VCaP (cell line): ENCODE measurements at regions not wholly inside any gene's neighbourhood (a gene's known extent, or its start where the extent isn't known, plus 50 kb on each side); places are given as distances from the start of the nearest gene placed in this dataset.
"Not testable (repeated sequence)": the region's sequence is repeated elsewhere in the genome, so short reads cannot be mapped to it uniquely, and the experiment has no call there.

ENCODE experiments used
- H3K27ac ChIP-seq: fragments of 450-650 bp; 2 replicates; pipeline ENCODE4 v1.5.1; 2017
- CTCF ChIP-seq: fragments of 450-650 bp; conservative IDR thresholded peaks from 2 replicates; pipeline ENCODE4 v1.5.1; 2017; ENCODE audit warnings: mild to moderate bottlenecking, moderate library complexity

DNA sequence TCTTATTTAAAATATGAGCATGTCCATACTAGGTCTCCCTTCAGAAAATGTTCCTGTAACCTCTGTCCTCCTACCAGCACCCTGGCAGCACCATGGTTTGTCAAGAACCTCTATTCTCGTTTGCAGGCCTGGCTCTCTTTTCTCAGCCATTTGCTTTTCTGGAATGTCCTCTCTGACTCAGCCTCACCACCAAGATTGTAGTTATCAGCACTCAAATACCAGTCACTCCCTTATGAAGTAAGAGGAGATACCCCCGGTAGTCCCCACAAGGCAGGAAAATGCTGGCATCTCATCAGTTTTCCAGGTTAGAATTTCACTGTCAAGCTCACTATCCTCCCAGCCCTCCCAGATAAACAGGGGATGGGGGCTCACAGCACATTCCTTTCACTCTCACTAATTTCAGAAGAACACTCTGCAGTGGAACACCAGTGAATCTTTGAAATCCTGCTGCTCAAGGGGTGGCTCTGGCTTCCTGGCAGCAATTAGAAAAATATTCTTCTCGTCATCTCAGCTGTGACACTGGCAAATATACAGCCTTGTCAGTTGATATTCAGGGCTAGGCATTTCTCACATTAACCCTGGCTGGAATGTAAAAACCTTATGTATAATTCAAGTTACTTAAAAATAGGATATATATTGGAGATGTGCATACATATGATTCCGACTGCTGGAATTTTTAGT, 129.2 kb downstream of the TBX18 start:
- no peak for TF ChIP-seq CTCF
- H3K27ac ChIP-seq, result no peak overlapping the region

DNA sequence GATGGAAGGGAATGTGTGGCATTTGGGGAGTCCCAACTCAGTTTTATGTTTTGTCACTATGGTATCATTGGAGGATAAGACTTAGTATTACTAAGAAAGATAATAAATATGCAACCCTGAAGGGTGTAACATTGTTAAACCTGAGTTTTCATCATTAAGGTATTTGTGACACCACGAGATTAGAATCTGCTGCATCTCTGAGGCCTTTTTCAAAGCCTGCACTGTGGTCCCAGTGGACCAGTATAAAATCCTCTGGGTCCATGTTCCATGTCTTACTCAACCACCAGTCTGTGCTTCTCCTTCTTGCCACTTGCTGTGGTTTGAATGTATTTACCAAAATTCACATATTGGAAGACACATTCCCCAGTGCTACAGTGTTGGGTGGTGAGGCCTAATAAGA, 130.6 kb downstream of the TBX18 start:
- no peak for TF ChIP-seq CTCF
- H3K27ac ChIP-seq, result no peak overlapping the region

- H3K27ac ChIP-seq, result not testable (repeated sequence)
Measured at GRCh38 chr6:84626527-84626926, 137.9 kb downstream of the TBX18 start.

GRCh38 chr6:84625506-84625905, 138.9 kb downstream of the TBX18 start:
- TF ChIP-seq CTCF, result no peak
- H3K27ac ChIP-seq, result no peak overlapping the region

- TF ChIP-seq CTCF, result no peak
- no peak overlapping the region for H3K27ac ChIP-seq
Measured at GRCh38 chr6:84623956-84624680, 140.3 kb downstream of the TBX18 start.

DNA sequence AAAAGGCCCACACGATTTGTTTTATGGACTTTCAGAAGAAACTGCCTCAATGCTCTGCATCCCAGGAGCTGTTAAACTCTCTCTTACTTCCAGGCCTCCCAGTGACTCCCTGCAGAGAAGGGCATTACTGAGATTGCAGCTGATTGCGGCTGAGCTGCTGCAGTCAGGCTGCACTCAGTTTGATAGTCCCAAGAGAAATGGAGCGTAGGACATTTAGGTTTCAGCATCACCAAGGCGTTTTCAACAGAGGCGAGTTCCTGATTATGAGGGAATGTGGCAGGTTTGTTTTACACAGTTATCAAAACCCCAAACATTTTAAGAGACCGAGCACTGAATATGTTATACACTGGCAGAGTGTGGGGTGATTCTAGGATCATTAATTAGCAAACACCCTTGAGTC, 145.6 kb downstream of the TBX18 start:
- TF ChIP-seq CTCF, result no peak
- H3K27ac ChIP-seq, result no peak overlapping the region

DNA sequence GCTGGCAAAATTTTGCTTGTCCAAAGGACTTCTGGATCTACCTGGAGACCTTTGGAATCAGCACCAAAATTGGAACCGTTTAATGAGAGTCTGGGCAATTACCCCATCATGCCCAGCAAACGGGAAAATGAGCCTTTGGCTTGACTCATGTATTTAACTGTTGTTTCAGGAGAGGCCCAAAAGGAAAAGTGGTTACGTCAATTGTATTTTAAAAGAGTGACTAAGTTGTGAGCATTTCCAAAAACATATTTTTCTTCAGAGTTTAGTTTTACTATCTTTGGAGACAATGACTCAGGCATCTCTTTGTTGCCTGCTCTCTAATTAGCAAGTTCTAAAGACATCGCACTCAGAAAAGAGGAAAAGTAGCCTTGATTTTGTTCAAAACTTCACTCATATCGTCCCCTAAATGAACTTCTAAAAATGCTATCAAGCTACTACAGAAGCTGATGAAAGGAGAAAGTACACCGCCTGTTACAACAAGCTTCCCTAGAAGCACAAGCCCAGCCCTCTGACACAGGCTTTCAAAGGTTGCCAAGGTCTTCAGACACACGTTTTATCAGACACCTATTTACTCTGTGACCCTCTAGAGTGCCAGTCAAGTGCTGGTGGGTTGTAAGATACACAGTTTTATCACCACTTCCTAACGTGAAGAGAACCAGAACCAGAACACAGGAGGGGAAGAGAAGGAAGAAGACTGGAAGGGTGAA, 146.2 kb downstream of the TBX18 start:
- no peak for TF ChIP-seq CTCF
- H3K27ac ChIP-seq, result no peak overlapping the region

GRCh38 chr6:84615987-84616386, 148.4 kb downstream of the TBX18 start:
- H3K27ac ChIP-seq, result no peak overlapping the region
- TF ChIP-seq CTCF, result no peak
